K562 (cell line): ENCODE measurements at regions not wholly inside any gene's neighbourhood (a gene's known extent, or its start where the extent isn't known, plus 50 kb on each side); places are given as distances from the start of the nearest gene placed in this dataset.

Experiments
- CBFA2T2 ChIP-seq: fragments of 450-650 bp; conservative IDR thresholded peaks from 2 replicates; pipeline ENCODE4 v1.6.1; 2017; ENCODE audit warnings: mild to moderate bottlenecking
- MEIS2 ChIP-seq: fragments of 450-650 bp; IDR thresholded peaks from 2 replicates; pipeline ENCODE4 v1.6.1; 2014; ENCODE audit warnings: mild to moderate bottlenecking; ENCODE audit not compliant: partially characterized antibody
- NFYB ChIP-seq: IDR thresholded peaks from 2 replicates; pipeline ENCODE4 v1.6.1; 2011; ENCODE audit warnings: mild to moderate bottlenecking, moderate library complexity; ENCODE audit not compliant: insufficient read length; ENCODE audit errors: extremely low read depth
- NR2C2 ChIP-seq, 2 experiments: fragments of 200-800 bp in 1 of 2; sonication (Bioruptor generic) in 1 of 2; sonication (generic) in 1 of 2; formaldehyde crosslinking in 1 of 2; IDR thresholded peaks; 2 replicates each; pipeline versions ENCODE4 v1.6.1 to v1.8.0; 2016 to 2022; ENCODE audit warnings: mild to moderate bottlenecking in 1 of 2, missing compliant biosample characterization in 1 of 2, missing genetic modification characterization in 1 of 2, missing genetic modification reagents in 1 of 2
- RBM22 ChIP-seq: fragments of 200-400 bp; formaldehyde crosslinking; IDR thresholded peaks from 2 replicates; pipeline ENCODE4 v1.6.1; 2018; ENCODE audit warnings: low read length, low read depth; ENCODE audit not compliant: poor library complexity, severe bottlenecking
- RNF219 ChIP-seq: fragments of 250-450 bp; sonication (Bioruptor Pico); IDR thresholded peaks from 2 replicates; pipeline ENCODE4 v1.5.0; 2022; ENCODE audit warnings: mild to moderate bottlenecking
- TF ChIP-seq, protein P1 (sequence below), 2 experiments: IDR thresholded peaks; 2 replicates each; pipeline ENCODE4 v1.6.1; 2012; ENCODE audit warnings: improper control_type of control experiment in 2 of 2, low read depth in 2 of 2, low read length in 2 of 2, borderline replicate concordance in 1 of 2

GRCh38 chr9:106039151-106039935 lies 345.0 kb downstream of the TMEM38B start (continued):
- TF ChIP-seq RNF219 (CRISPR knock-in tag): no peak
- TF ChIP-seq, protein P1, sequence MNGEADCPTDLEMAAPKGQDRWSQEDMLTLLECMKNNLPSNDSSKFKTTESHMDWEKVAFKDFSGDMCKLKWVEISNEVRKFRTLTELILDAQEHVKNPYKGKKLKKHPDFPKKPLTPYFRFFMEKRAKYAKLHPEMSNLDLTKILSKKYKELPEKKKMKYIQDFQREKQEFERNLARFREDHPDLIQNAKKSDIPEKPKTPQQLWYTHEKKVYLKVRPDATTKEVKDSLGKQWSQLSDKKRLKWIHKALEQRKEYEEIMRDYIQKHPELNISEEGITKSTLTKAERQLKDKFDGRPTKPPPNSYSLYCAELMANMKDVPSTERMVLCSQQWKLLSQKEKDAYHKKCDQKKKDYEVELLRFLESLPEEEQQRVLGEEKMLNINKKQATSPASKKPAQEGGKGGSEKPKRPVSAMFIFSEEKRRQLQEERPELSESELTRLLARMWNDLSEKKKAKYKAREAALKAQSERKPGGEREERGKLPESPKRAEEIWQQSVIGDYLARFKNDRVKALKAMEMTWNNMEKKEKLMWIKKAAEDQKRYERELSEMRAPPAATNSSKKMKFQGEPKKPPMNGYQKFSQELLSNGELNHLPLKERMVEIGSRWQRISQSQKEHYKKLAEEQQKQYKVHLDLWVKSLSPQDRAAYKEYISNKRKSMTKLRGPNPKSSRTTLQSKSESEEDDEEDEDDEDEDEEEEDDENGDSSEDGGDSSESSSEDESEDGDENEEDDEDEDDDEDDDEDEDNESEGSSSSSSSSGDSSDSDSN (IDR thresholded peaks at IDR 0.05; ENCODE audit: borderline replicate concordance in 1 of 2, low read depth in 2 of 2, low read length in 2 of 2): no peak
- TF ChIP-seq MEIS2: no peak
- no peak for TF ChIP-seq CBFA2T2
- TF ChIP-seq NR2C2 (CRISPR knock-in tag; IDR thresholded peaks at IDR 0.05): no peak
- no peak for TF ChIP-seq NR2C2 (tag; IDR thresholded peaks at IDR 0.05)
- TF ChIP-seq RBM22: no peak
- TF ChIP-seq NFYB: no peak
